GM18519 (cell line): ENCODE measurements at regions not wholly inside any gene's neighbourhood (a gene's known extent, or its start where the extent isn't known, plus 50 kb on each side); places are given as distances from the start of the nearest gene placed in this dataset.
"Not testable (repeated sequence)": the region's sequence is repeated elsewhere in the genome, so short reads cannot be mapped to it uniquely, and the experiment has no call there.

Experiments
- ATAC-seq: cut with Tn5 transposase; IDR thresholded peaks from one replicate; pipeline ENCODE4 v1.9.1; 2021; ENCODE audit warnings: mild to moderate bottlenecking, moderate library complexity; ENCODE audit not compliant: unreplicated experiment, low FRiP score

- no peak for ATAC-seq
These were observed 539.7 kb upstream of the KCND2 start for GRCh38 chr7:119733127-119733879.

GRCh38 chr7:119737390-119737789 lies 535.6 kb upstream of the KCND2 start:
- ATAC-seq: no peak

DNA sequence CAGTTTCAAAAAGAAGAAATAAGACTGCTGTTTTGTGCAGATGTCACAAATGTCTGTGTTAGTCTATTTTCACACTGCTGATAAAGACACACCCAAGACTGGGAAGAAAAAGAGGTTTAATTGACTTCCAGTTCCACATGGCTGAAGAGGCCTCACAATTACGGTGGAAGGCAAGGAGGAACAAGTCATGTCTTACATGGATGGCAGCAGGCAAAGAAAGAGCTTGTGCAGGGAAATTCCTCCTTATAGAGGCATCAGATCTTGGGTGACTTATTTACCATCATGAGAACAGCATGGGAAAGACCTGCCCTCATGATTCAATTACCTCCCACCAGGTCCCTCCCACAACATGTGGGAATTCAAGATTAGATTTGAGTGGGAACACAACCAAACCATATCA lies 527.7 kb upstream of the KCND2 start:
- not testable (repeated sequence) for ATAC-seq

GRCh38 chr7:119748251-119748860 lies 524.6 kb upstream of the KCND2 start:
- no peak for ATAC-seq

DNA sequence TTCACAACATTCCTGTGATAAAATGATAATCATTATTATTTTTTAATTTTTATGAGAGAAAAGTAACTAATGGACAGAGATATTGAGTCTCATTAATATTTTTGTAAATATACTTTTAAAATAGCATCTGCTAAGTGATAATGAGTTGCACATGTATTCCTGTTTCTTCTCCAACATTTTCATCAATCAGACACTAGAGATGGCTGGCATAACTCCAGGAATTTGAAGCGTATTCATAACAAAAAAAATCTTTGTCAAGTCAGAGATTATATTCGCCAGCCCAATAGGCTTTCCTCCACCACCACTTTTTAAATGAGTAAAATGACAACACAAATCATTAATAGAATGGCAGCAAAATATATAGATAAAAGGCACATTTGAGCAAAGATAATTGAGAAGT lies 524.0 kb upstream of the KCND2 start:
- no peak for ATAC-seq

DNA sequence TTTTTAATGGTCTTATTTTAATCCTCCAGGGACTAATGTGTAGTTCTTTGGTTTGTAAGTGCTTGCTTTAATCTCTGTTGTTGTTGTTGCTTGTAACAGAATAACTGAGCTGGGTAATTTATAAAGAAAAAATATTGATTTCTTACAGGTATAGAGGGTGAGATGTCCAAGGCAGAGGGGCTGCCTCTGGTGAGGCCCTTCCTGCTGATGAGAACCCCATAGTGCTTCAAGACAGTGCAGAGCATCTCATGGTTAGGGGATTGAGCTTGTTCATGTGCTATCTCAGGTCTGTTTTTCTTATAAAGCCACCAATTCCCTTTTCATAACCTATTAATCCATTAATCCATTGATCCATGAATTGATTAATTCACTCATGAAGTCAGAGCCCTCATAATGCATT lies 516.3 kb upstream of the KCND2 start:
- ATAC-seq: no peak

DNA sequence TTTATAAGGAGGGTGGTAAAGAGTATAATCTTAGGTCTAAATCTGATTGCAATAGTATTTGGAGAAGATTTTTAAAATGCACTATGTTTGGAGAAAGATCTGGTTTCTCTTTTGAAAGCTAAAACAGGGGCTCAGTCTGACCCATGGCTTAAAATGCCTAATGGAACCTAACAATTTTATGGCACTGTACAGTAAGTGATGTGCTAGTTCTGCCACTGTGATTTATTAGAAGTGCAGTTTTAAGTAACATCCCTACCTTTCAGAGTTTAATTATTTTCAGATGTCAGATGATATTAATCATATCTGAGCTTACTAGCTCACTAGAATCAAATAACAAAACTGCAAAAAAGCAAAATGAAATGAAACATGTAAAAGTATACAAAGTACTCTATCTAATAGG lies 514.7 kb upstream of the KCND2 start:
- no peak for ATAC-seq

GRCh38 chr7:119761776-119762175 lies 511.2 kb upstream of the KCND2 start:
- ATAC-seq: no peak

- no peak for ATAC-seq
These were observed 490.7 kb upstream of the KCND2 start for GRCh38 chr7:119782286-119782685.

DNA sequence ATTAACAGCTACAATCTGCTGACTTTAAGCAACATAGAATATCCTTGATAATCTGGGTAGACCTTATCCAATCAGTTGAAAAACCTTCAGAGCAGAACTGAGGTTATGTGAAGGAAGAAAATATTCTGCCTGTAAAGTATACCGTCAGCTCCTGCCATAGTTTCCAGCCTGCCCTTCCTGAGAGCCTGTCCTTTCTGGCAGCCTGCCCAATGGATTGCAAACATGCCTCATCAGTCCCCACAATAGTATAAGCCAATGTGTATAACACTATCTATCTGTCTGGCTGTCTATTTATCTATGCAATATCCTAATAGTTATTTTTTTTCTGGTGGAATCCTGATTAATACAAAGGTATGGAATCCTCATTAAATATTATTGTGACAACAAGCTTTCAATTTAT lies 489.2 kb upstream of the KCND2 start:
- no peak for ATAC-seq

DNA sequence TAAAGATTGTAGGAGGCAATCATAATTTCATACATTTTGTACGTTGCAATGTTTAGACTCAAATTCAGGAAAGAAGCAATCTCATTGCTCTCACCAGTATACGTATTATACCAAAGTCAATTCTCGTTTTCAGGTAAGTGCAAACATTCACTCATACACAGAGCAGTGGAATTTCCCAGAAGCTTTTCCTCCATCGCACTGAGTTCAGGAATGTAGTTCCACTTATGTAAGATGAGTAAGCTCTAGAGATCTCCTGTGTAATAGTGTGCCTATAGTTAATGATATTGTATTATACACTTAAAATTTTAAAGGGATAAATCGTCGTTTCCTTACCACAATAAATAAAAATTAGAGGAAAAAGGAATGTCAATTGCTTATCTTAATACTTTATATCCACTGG lies 470.8 kb upstream of the KCND2 start:
- ATAC-seq: no peak

GRCh38 chr7:119825091-119825655 lies 447.8 kb upstream of the KCND2 start:
- no peak for ATAC-seq

GRCh38 chr7:119826547-119826946 lies 446.4 kb upstream of the KCND2 start:
- no peak for ATAC-seq

DNA sequence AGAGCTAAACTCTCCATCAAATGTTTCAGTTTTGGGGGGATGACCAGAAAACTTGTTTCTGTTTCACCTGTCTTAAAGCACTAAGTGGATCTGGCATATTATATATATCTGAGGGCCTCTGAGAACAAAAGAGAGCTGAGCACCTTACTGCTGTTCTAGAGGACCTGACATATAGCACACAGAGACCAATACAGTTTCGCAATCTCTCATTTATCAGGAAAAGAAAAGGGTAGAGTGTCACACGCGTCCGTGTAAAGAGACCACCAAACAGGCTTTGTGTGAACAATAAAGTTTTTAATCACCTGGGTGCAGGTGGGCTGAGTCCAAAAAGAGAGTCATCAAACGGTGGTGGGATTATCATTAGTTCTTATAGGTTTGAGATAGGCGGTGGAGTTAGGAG lies 434.5 kb upstream of the KCND2 start:
- ATAC-seq: no peak

- no peak for ATAC-seq
These were observed 430.6 kb upstream of the KCND2 start for GRCh38 chr7:119842337-119842736.

GRCh38 chr7:119842786-119843185 lies 430.2 kb upstream of the KCND2 start:
- no peak for ATAC-seq

GRCh38 chr7:119861385-119861784 lies 411.6 kb upstream of the KCND2 start:
- no peak for ATAC-seq

- no peak for ATAC-seq
These were observed 404.6 kb upstream of the KCND2 start for GRCh38 chr7:119868387-119868786.

- ATAC-seq: no peak
These were observed 393.1 kb upstream of the KCND2 start for GRCh38 chr7:119879835-119880234.

DNA sequence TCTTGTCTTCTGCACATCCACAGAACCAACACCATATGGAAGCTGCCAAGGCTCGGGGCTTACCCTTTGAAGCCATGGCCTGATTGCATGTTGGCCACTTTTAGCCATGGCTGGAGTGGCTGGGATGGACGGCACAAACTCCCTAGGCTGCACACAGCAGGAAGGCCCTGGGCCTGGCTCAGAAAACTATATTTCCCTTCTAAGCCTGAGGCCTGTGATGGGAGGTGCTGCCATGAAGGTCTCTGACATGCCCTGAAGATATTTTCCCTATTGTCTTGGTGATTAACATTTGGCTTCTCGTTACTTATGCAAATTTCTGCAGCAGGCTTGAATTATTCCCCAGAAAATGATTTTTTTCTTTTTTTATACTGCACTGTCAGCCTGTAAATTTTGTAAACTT lies 387.0 kb upstream of the KCND2 start:
- ATAC-seq: no peak

DNA sequence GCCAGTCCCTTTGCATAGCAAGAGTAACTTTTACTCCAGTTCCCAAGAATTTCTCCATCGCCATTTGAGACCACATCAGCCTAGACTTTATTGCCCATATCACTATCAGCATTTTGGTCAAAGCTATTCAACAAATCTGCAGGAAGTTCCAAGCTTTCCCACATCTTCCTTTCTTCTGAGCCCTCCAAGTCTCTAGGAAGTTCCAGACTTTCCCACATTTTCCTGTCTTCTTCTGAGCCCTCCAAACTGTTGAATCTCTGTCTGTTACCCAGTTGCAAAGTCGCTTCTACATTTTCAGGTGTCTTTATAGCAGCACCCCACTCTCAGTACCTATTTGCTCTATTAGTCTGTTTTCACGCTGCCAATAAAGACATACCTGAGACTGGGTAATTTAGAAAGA lies 386.4 kb upstream of the KCND2 start:
- not testable (repeated sequence) for ATAC-seq

DNA sequence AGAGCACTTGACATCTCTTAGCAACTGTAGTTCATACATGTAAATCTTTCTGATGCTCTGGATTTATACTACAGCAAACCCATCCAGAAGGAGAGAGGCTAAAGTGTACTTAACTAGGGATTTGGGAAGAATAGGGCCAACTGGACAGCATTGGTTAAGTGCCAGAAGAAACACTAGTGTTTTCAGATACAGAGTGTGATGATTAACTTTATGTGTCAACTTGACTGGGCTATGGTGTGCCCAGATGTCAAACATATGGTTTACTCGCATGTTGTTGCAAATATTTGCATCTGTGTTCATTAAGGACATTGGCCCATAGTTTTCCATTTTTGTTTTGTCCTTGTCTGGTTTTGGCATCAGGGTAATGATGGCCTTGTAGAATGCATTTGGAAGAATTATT lies 384.7 kb upstream of the KCND2 start:
- no peak for ATAC-seq
